Natural killer cell treated with Interleukin-12 subunit alpha and Interleukin-12 subunit beta and Interleukin-15 and Interleukin-18, amount 100 ng/mL, for 72 hours (primary cell): ENCODE measurements at regions not wholly inside any gene's neighbourhood (a gene's known extent, or its start where the extent isn't known, plus 50 kb on each side); places are given as distances from the start of the nearest gene placed in this dataset.
"Not testable (repeated sequence)": the region's sequence is repeated elsewhere in the genome, so short reads cannot be mapped to it uniquely, and the experiment has no call there.

ENCODE experiments used
- ATAC-seq, 2 donors: fragments of 150-1000 bp; cut with Tn5 transposase in 1 of 2; sonication (Bioruptor Pico), chemical (Tn5 transposase) in 1 of 2; 2 replicates each; pipeline ENCODE4 v1.10.0; 2021
- DNase-seq: peaks from one replicate; pipeline ENCODE4 v3.0.0; 2022; ENCODE audit warnings: low spot score
- H3K27ac Mint-ChIP-seq, 2 donors: 1 replicate in 1 of 2; 2 replicates in 1 of 2; pipeline ENCODE4 v1.8.0; 2022; ENCODE audit warnings: mixed read lengths in 2 of 2, mild to moderate bottlenecking in 1 of 2, moderate library complexity in 1 of 2
- H3K27me3 Mint-ChIP-seq, 2 donors: 1 replicate in 1 of 2; 2 replicates in 1 of 2; pipeline ENCODE4 v1.8.0; 2022; ENCODE audit warnings: mixed read lengths in 2 of 2
- H3K36me3 Mint-ChIP-seq: one replicate; pipeline ENCODE4 v1.8.0; 2022; ENCODE audit warnings: mixed read lengths
- H3K4me1 Mint-ChIP-seq, 2 donors: 1 replicate in 1 of 2; 2 replicates in 1 of 2; pipeline ENCODE4 v1.8.0; 2022; ENCODE audit warnings: low read depth in 2 of 2, mixed read lengths in 2 of 2, mild to moderate bottlenecking in 1 of 2
- H3K4me3 Mint-ChIP-seq: one replicate; pipeline ENCODE4 v1.8.0; 2022; ENCODE audit warnings: mixed read lengths
- H3K9me3 Mint-ChIP-seq: 2 replicates; pipeline ENCODE4 v1.8.0; 2022; ENCODE audit warnings: mixed read lengths

GRCh38 chr1:204760350-204760749, 74.8 kb upstream of the LRRN2 start:
- Mint-ChIP-seq H3K4me1 (peaks cover 6 to 7% of the 10 kb centered on the region in 2 donors), H3K36me3 (no peaks in the 10 kb centered on the region), H3K4me3 (no peak overlapping the region), H3K9me3 (no peaks in the 10 kb centered on the region), H3K27me3 (peaks cover 3 to 9% of the 10 kb centered on the region in 2 donors), H3K27ac (no peak overlapping the region)
- ATAC-seq (no peak), DNase-seq (no peak)

- Mint-ChIP-seq H3K9me3 (no peaks in the 10 kb centered on the region), H3K27me3 (peaks cover 5 to 11% of the 10 kb centered on the region in 2 donors), H3K27ac (no peak overlapping the region), H3K4me1 (peaks cover 6 to 7% of the 10 kb centered on the region in 2 donors), H3K36me3 (no peaks in the 10 kb centered on the region), H3K4me3 (no peak overlapping the region)
- DNase-seq (no peak), ATAC-seq (no peak)
Observed at GRCh38 chr1:204760757-204761156, 75.2 kb upstream of the LRRN2 start.

GRCh38 chr1:204763773-204764427, 78.4 kb upstream of the LRRN2 start:
- peak; percentile 85 to 89 for ATAC-seq
- H3K9me3 Mint-ChIP-seq: no peaks in the 10 kb centered on the region
- no peak overlapping the region for H3K27ac Mint-ChIP-seq
- peaks cover 24 to 34% of the 10 kb centered on the region in 2 donors for H3K27me3 Mint-ChIP-seq
- DNase-seq: peak; percentile 75
- H3K36me3 Mint-ChIP-seq: no peaks in the 10 kb centered on the region
- H3K4me1 Mint-ChIP-seq: peaks cover 6 to 7% of the 10 kb centered on the region in 2 donors
- H3K4me3 Mint-ChIP-seq: no peak overlapping the region

GRCh38 chr1:204769997-204770396, 84.5 kb upstream of the LRRN2 start:
- DNase-seq (no peak), ATAC-seq (no peak)
- no peak overlapping the region for H3K4me3 Mint-ChIP-seq
- H3K27me3 Mint-ChIP-seq: peaks cover 38 to 48% of the 10 kb centered on the region in 2 donors
- H3K4me1 Mint-ChIP-seq: no peaks in the 10 kb centered on the region
- no peak overlapping the region for H3K27ac Mint-ChIP-seq
- no peaks in the 10 kb centered on the region for H3K9me3 Mint-ChIP-seq
- H3K36me3 Mint-ChIP-seq: no peaks in the 10 kb centered on the region

- H3K27me3 Mint-ChIP-seq: peaks cover 35 to 39% of the 10 kb centered on the region in 2 donors
Observed at GRCh38 chr1:204771358-204771757, 85.8 kb upstream of the LRRN2 start.

DNA sequence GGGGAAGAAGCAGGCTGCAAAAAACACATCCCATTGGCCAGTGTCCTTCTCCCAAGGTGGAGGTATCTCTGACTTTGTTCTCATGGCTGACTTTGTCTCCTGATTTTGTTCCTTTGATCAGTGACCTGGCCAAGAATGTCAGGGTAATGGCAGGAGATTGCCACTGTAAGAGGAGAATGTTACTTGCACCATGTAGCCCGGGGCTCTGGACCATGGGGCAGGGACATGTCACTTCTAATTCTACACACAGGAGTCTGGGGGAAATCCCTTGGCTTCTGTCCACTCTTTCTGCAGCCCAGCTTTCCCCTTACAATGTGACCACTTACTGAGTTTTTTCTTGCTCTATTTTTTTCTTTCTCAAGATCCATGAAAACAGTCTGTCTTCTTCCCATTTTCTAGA, 87.7 kb upstream of the LRRN2 start:
- H3K27ac Mint-ChIP-seq: no peak overlapping the region
- no peak overlapping the region for H3K4me3 Mint-ChIP-seq
- H3K4me1 Mint-ChIP-seq: no peaks in the 10 kb centered on the region
- ATAC-seq: no peak
- peaks cover 27 to 29% of the 10 kb centered on the region in 2 donors for H3K27me3 Mint-ChIP-seq
- DNase-seq: no peak
- H3K36me3 Mint-ChIP-seq: no peaks in the 10 kb centered on the region
- no peaks in the 10 kb centered on the region for H3K9me3 Mint-ChIP-seq

More at GRCh38 chr1:204771358-204771757, 85.8 kb upstream of the LRRN2 start:
- ATAC-seq (no peak), DNase-seq (no peak)
- Mint-ChIP-seq H3K36me3 (no peaks in the 10 kb centered on the region), H3K9me3 (no peaks in the 10 kb centered on the region), H3K4me3 (no peak overlapping the region), H3K27ac (no peak overlapping the region), H3K4me1 (no peaks in the 10 kb centered on the region)

- Mint-ChIP-seq H3K27me3 (peaks cover 10 to 12% of the 10 kb centered on the region in 2 donors), H3K36me3 (no peaks in the 10 kb centered on the region), H3K27ac (no peak overlapping the region), H3K4me1 (no peaks in the 10 kb centered on the region), H3K4me3 (no peak overlapping the region), H3K9me3 (no peaks in the 10 kb centered on the region)
- ATAC-seq (no peak), DNase-seq (no peak)
Observed at GRCh38 chr1:204775546-204775945, 90.0 kb upstream of the LRRN2 start.

- ATAC-seq: no peak
Observed at GRCh38 chr1:204777591-204777990, 92.1 kb upstream of the LRRN2 start.

GRCh38 chr1:204780630-204781029, 90.0 kb upstream of the NFASC start:
- ATAC-seq: no peak
- peaks cover 17 to 31% of the 10 kb centered on the region in 2 donors for H3K27me3 Mint-ChIP-seq
- H3K4me3 Mint-ChIP-seq: no peak overlapping the region
- H3K36me3 Mint-ChIP-seq: no peaks in the 10 kb centered on the region
- no peaks in the 10 kb centered on the region for H3K4me1 Mint-ChIP-seq
- H3K9me3 Mint-ChIP-seq: no peaks in the 10 kb centered on the region
- no peak for DNase-seq
- H3K27ac Mint-ChIP-seq: no peak overlapping the region

More at GRCh38 chr1:204777591-204777990, 92.1 kb upstream of the LRRN2 start:
- no peaks in the 10 kb centered on the region for H3K4me1 Mint-ChIP-seq
- H3K36me3 Mint-ChIP-seq: no peaks in the 10 kb centered on the region
- no peak for DNase-seq
- H3K9me3 Mint-ChIP-seq: no peaks in the 10 kb centered on the region
- H3K4me3 Mint-ChIP-seq: no peak overlapping the region
- peaks cover 19 to 21% of the 10 kb centered on the region in 2 donors for H3K27me3 Mint-ChIP-seq
- no peak overlapping the region for H3K27ac Mint-ChIP-seq

DNA sequence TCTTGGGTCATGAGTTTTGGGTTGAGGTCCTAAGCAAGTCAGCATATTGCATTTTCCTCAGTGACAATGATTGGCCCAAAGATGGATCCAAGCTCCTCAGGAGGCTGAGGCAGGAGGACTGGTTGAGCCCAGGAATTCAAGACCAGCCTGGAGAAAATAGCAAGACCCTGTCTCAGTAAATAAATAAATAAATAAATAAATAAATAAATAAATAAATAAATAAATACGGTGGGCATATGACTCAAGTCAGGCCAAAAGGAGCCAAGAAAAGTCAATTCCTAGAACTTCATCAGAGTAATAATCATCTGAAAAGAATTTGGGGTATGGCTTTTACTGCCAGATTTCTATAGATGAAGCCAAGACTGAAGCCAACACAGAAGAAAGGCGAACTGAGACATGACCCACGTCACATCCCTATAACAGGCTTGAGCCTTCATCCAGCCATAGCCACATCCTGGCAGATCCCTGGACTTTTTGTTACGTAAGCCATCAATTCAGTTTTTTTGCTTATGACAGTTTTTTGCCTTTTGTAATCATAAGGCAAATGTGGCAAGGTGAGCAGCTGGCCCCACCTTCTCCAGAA, 88.5 kb upstream of the NFASC start:
- H3K4me3 Mint-ChIP-seq: no peak overlapping the region

DNA sequence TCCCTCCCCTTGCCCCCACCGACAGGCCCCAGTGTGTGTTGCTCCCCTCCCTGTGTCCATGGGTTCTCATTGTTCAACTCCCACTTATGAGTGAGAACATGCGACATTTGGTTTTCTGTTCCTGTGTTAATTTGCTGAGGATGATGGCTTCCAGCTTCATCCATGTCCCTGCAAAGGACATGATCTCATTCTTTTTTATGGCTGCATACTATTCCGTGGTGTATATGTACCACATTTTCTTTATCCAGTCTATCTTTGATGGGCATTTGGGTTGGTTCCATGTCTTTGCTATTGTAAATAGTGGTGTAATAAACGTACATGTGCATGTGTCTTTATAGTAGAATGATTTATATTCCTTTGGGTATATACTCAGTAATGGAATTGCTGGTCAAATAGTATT, 85.6 kb upstream of the NFASC start:
- DNase-seq, H3K36me3 Mint-ChIP-seq, ATAC-seq, H3K4me3 Mint-ChIP-seq, H3K27ac Mint-ChIP-seq, H3K9me3 Mint-ChIP-seq, H3K4me1 Mint-ChIP-seq: not testable (repeated sequence)
- H3K27me3 Mint-ChIP-seq: peaks cover 33 to 58% of the 10 kb centered on the region in 2 donors

More for the DNA sequence above, 88.5 kb upstream of the NFASC start:
- no peaks in the 10 kb centered on the region for H3K36me3 Mint-ChIP-seq
- H3K9me3 Mint-ChIP-seq: no peaks in the 10 kb centered on the region
- H3K27ac Mint-ChIP-seq: no peak overlapping the region
- no peak for DNase-seq
- H3K27me3 Mint-ChIP-seq: peaks cover 23 to 38% of the 10 kb centered on the region in 2 donors
- H3K4me1 Mint-ChIP-seq: no peaks in the 10 kb centered on the region
- no peak for ATAC-seq

- H3K9me3 Mint-ChIP-seq: no peaks in the 10 kb centered on the region
- ATAC-seq (no peak), DNase-seq (no peak)
- no peak overlapping the region for H3K27ac Mint-ChIP-seq
- no peak overlapping the region for H3K4me3 Mint-ChIP-seq
- H3K36me3 Mint-ChIP-seq: no peaks in the 10 kb centered on the region
- peaks cover 40 to 50% of the 10 kb centered on the region in 2 donors for H3K27me3 Mint-ChIP-seq
- H3K4me1 Mint-ChIP-seq: peaks cover 0 to 6% of the 10 kb centered on the region in 2 donors
Observed at GRCh38 chr1:204788470-204788869, 82.2 kb upstream of the NFASC start.

DNA sequence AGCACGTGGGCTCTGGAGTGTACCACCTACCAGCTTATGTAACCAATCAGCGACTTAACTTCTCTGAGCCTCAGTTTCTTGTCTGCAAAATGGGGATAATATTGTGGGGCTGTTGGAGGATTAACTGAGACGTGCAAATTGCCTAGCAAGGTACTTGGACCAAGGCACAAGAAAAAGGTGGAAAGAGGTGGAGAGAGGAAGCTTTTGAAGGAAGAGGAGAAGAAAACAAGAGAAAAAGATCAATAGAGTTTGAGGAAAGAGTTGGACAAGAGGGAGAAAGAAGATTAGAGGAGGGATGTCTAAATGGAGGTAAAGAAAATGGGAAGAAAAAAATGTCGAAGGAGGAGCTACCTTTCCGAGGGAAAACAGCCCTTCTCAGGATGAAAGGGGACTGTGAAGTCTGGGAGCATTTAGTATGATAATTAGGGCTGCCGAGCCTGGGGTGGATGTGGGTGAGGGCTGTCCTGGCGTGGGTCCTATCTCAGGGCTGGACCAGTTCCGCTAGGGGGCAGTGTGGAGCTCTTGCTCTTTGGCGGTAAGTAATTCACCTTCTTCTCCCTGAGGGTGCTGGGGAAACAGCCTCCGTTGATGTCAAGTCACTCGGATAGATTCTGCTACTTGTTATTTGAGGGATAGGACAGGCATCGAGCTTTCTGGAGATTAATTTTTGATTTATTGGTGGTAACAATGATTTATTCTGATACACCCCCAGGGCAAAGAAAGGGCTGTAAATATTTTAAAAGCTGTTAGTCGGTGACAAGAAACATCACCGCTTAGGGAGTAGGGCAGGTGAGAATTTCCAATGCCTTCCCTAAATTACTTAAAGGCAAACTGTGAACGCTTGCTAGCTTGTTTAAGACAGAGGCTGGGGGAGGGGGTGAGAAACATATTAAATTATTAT, 79.0 kb upstream of the NFASC start:
- DNase-seq (peak; percentile 80), ATAC-seq (peak; percentile 72 to 74)
- no peaks in the 10 kb centered on the region for H3K36me3 Mint-ChIP-seq
- H3K27me3 Mint-ChIP-seq: peaks cover 30 to 36% of the 10 kb centered on the region in 2 donors
- H3K27ac Mint-ChIP-seq: no peak overlapping the region
- no peak overlapping the region for H3K4me3 Mint-ChIP-seq
- H3K9me3 Mint-ChIP-seq: no peaks in the 10 kb centered on the region
- peaks cover 0 to 6% of the 10 kb centered on the region in 2 donors for H3K4me1 Mint-ChIP-seq

DNA sequence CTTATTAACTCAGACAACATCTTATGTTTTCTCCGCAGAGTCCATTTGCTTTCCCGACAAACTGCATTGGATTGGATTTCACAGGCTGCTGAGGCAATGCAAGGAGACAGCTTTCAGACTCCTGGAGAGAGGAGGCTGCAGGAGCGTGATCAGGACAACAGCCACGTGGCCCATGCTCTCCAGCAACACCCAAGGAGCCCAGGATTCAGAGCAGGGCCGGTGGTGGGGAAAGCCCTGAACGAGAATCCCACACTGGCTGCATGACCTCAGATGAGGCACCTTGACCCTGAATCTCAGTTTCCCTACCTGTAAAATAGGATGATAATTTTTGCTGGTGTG, 78.3 kb upstream of the NFASC start:
- DNase-seq (no peak), ATAC-seq (no peak)
- peaks cover 0 to 6% of the 10 kb centered on the region in 2 donors for H3K4me1 Mint-ChIP-seq
- H3K9me3 Mint-ChIP-seq: no peaks in the 10 kb centered on the region
- H3K36me3 Mint-ChIP-seq: no peaks in the 10 kb centered on the region
- H3K27me3 Mint-ChIP-seq: peaks cover 30 to 32% of the 10 kb centered on the region in 2 donors
- H3K4me3 Mint-ChIP-seq: no peak overlapping the region
- no peak overlapping the region for H3K27ac Mint-ChIP-seq
